Testis (tissue), 2 donors: ENCODE measurements at regions not wholly inside any gene's neighbourhood (a gene's known extent, or its start where the extent isn't known, plus 50 kb on each side); places are given as distances from the start of the nearest gene placed in this dataset.

Experiments
- DNase-seq: peaks from one replicate; pipeline ENCODE4 v3.0.0-alpha.2; 2019
- H3K27ac ChIP-seq, 2 donors: fragments of 200-600 bp; sonication (generic); one replicate each; pipeline ENCODE4 v1.5.1; 2019
- H3K27me3 ChIP-seq: fragments of 200-600 bp; sonication (generic); one replicate; pipeline ENCODE4 v1.5.1; 2019
- H3K36me3 ChIP-seq: fragments of 200-600 bp; sonication (generic); one replicate; pipeline ENCODE4 v1.5.1; 2017; ENCODE audit warnings: low read depth; ENCODE audit errors: missing control alignments
- H3K4me1 ChIP-seq: fragments of 200-600 bp; sonication (generic); one replicate; pipeline ENCODE4 v1.5.1; 2019
- H3K4me3 ChIP-seq, 2 donors: fragments of 200-600 bp; sonication (generic); one replicate each; pipeline ENCODE4 v1.5.1; 2017 to 2019
- H3K9me3 ChIP-seq: fragments of 200-600 bp; sonication (generic); one replicate; pipeline ENCODE4 v1.5.1; 2017
- CTCF ChIP-seq, 3 experiments: fragments of 450-650 bp in 2 of 3; fragments of 200-600 bp in 1 of 3; sonication (generic) in 1 of 3; IDR thresholded peaks; one replicate each; pipeline ENCODE4 v1.5.1; 2016 to 2019; ENCODE audit warnings: antibody characterized with exemption in 3 of 3, mild to moderate bottlenecking in 2 of 3, moderate library complexity in 1 of 3
- POLR2A ChIP-seq: fragments of 450-650 bp; IDR thresholded peaks from one replicate; pipeline ENCODE4 v1.6.1; 2017; ENCODE audit warnings: antibody characterized with exemption, mild to moderate bottlenecking, moderate library complexity
- WGBS, 2 donors: methylation state at CpG; one replicate each; pipeline ENCODE4 v1.1.5; 2018; 5-methylcytosine and 5-hydroxymethylcytosine counted together
- intact Hi-C: fragments of 100-400 bp; cut with DNase I; formaldehyde crosslinking; loops from one replicate; pipeline ENCODE4 v1.15.1; 2023; ENCODE audit warnings: low total_unique reads

GRCh38 chr12:82277582-82277981 is 80.6 kb downstream of the CCDC59 start:
- intact Hi-C loops: no loop called here
- no peak for DNase-seq
- Histone ChIP-seq H3K4me3 (no peak overlapping the region), H3K27ac (no peak overlapping the region), H3K36me3 (no peaks in the 10 kb centered on the region), H3K27me3 (no peaks in the 10 kb centered on the region), H3K4me1 (no peaks in the 10 kb centered on the region), H3K9me3 (no peaks in the 10 kb centered on the region)
- TF ChIP-seq CTCF (IDR thresholded peaks at IDR 0.05): no peak
- TF ChIP-seq POLR2A: no peak
- 79 to 88% methylated on average over 4 of the region's 4 CpGs for WGBS, 2 donors

GRCh38 chr12:82242729-82243128 is 115.5 kb downstream of the CCDC59 start:
- WGBS, 2 donors: 87 to 95% methylated on average over 4 of the region's 4 CpGs
- no peak overlapping the region for H3K27ac ChIP-seq
- no peaks in the 10 kb centered on the region for H3K4me1 ChIP-seq
- H3K9me3 ChIP-seq: no peaks in the 10 kb centered on the region
- H3K4me3 ChIP-seq: no peak overlapping the region
- TF ChIP-seq POLR2A (no peak), CTCF (IDR thresholded peaks at IDR 0.05) (no peak)
- no peaks in the 10 kb centered on the region for H3K27me3 ChIP-seq
- no peak for DNase-seq
- intact Hi-C loops: no loop called here
- H3K36me3 ChIP-seq: no peaks in the 10 kb centered on the region

GRCh38 chr12:82225871-82226270 is 132.3 kb downstream of the CCDC59 start:
- intact Hi-C loops: no loop called here
- H3K4me1 ChIP-seq: no peaks in the 10 kb centered on the region
- no peak overlapping the region for H3K4me3 ChIP-seq
- no peak for DNase-seq
- H3K27ac ChIP-seq: no peak overlapping the region
- no peaks in the 10 kb centered on the region for H3K9me3 ChIP-seq
- no peaks in the 10 kb centered on the region for H3K27me3 ChIP-seq
- H3K36me3 ChIP-seq: no peaks in the 10 kb centered on the region
- TF ChIP-seq CTCF (IDR thresholded peaks at IDR 0.05): no peak
- TF ChIP-seq POLR2A: no peak

GRCh38 chr12:82223426-82223825 is 134.8 kb downstream of the CCDC59 start:
- H3K36me3 ChIP-seq: no peaks in the 10 kb centered on the region
- no peak for DNase-seq
- H3K9me3 ChIP-seq: no peaks in the 10 kb centered on the region
- no peak overlapping the region for H3K27ac ChIP-seq
- no peaks in the 10 kb centered on the region for H3K27me3 ChIP-seq
- WGBS, 2 donors: 87 to 92% methylated on average over 4 of the region's 4 CpGs
- H3K4me3 ChIP-seq: no peak overlapping the region
- intact Hi-C loops: no loop called here
- H3K4me1 ChIP-seq: no peaks in the 10 kb centered on the region
- TF ChIP-seq POLR2A (no peak), CTCF (IDR thresholded peaks at IDR 0.05) (no peak)

GRCh38 chr12:82216475-82216874 is 141.7 kb downstream of the CCDC59 start:
- Histone ChIP-seq H3K4me1 (no peaks in the 10 kb centered on the region), H3K9me3 (no peaks in the 10 kb centered on the region), H3K4me3 (no peak overlapping the region), H3K27me3 (no peaks in the 10 kb centered on the region), H3K36me3 (no peaks in the 10 kb centered on the region), H3K27ac (no peak overlapping the region)
- 74 to 94% methylated on average over 5 of the region's 6 CpGs for WGBS, 2 donors
- DNase-seq: no peak
- TF ChIP-seq POLR2A: no peak
- intact Hi-C loops: no loop called here
